C4-2B (cell line): ENCODE measurements at regions not wholly inside any gene's neighbourhood (a gene's known extent, or its start where the extent isn't known, plus 50 kb on each side); places are given as distances from the start of the nearest gene placed in this dataset.

Source experiments
- CTCF ChIP-seq: fragments of 450-650 bp; conservative IDR thresholded peaks from 2 replicates; pipeline ENCODE4 v1.5.1; 2017; ENCODE audit warnings: mild to moderate bottlenecking
- ZFX ChIP-seq: fragments of 450-650 bp; IDR thresholded peaks from 2 replicates; pipeline ENCODE4 v1.6.1; 2017

- TF ChIP-seq CTCF: no peak
- TF ChIP-seq ZFX: no peak
Observed at GRCh38 chr16:6343157-6343556, 989.5 kb upstream of the RBFOX1 start.
